GM19467 (cell line): ENCODE measurements at regions not wholly inside any gene's neighbourhood (a gene's known extent, or its start where the extent isn't known, plus 50 kb on each side); places are given as distances from the start of the nearest gene placed in this dataset.
"Not testable (repeated sequence)": the region's sequence is repeated elsewhere in the genome, so short reads cannot be mapped to it uniquely, and the experiment has no call there.

Experiments
- ATAC-seq: cut with Tn5 transposase; IDR thresholded peaks from one replicate; pipeline ENCODE4 v1.9.1; 2021; ENCODE audit warnings: mild to moderate bottlenecking, moderate library complexity; ENCODE audit not compliant: unreplicated experiment

DNA sequence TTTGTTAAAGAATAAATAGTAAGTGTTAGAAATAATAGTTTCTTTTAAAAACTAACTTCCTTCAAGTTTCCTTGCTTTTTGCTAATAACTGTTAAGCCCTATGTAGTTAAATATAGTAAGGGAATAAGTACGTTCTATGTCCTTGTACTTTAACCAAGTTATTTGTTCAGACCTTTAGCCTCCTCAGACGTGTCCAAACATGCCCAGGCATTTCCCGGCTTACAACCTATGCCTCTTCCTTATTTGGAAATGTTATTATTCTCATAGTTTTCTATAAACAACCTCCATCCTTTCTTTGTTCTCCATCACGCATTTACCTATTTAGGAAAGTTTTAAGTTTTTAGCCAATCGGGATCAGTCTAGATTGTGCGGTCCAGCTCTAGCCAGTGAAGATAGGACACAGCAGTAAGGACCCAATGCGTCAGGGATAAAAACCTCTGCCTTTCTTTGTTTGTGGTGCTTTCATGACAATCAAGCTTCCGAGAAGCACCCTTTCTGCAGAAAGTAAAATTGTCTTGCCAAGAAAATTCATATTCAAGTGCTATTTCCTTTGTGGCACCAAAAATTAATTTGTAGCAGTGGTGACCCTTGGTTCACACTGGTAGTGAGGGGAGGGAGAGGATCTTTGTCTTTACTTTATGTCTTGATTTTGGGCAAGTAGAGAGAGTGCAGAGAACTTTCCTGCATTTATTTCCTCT lies 851.3 kb upstream of the POM121L12 start:
- ATAC-seq = no peak

DNA sequence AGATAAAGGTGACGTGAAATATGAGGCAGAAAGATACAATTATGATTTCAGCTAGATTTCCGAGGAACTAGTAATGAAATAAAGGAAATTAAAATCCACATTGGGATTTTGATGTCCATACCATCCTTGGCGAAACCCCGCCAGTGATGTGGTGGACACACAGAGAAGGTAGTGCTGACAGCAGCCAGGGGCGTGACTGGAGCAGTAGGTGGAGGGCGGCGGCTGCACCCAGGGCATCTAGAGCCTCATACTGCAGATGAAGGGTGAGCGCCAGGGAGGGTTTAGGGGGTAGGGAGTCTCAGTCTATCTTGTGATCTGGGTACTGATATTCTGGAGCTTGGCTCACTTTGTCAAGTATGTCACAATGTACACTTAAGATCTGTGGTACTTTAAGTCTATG lies 855.5 kb upstream of the POM121L12 start:
- no peak for ATAC-seq

DNA sequence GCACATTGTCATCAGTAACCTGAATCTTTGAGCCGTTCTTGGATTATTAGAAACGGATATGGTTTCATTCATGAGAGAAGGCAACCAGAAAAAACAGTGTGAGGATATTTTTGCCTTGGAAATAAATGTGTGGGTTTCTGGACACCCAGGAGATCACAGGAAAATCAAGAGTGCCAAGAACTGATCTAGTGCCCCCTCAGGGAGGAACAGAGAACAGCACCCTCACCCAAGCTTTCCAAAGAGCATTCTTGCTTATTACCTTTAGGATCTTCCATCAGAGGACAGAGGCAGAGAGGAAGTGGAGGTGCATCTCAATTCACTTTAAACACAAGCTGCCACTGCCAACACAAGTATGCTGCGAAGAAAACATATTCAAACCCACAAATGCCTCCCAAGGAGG lies 851.5 kb upstream of the COBL start:
- ATAC-seq = no peak

DNA sequence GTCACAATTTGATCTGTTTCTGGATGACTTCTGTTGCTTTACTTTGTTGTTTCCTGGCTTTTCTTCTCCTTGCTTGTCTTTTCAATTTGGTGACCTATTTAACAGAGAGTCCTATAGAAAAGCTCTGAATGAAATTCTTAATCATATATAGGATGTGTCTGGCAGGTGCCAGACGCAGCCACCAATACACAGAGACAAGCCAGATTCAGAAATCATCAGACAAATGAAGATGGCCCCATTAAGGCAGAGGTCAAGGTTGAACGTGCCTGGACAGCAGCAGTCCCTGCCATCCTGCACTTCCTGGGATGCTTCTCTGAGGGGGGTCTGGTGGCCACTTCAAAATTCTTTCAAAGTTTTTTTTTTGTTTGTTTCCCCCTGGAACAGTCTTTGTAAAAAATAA lies 846.7 kb upstream of the COBL start:
- ATAC-seq = no peak

DNA sequence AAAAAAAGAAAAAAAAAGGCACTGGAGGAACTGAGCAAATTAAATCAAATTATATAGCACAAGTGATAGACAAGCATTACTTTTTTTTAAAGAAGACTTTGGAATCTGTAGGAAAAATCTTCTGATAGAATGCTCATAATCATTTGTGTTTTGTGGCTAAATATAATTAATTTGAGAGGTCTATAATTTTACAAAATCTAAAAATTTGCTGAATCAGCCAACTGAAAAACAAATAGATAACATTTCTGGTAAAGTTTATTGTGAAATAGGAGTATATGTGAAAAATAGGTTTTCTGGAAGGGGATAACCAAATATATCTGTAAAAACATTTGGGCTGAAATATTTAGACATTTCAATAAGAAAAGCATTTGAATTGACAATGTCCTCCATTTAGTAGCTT lies 844.9 kb upstream of the COBL start:
- ATAC-seq = no peak

DNA sequence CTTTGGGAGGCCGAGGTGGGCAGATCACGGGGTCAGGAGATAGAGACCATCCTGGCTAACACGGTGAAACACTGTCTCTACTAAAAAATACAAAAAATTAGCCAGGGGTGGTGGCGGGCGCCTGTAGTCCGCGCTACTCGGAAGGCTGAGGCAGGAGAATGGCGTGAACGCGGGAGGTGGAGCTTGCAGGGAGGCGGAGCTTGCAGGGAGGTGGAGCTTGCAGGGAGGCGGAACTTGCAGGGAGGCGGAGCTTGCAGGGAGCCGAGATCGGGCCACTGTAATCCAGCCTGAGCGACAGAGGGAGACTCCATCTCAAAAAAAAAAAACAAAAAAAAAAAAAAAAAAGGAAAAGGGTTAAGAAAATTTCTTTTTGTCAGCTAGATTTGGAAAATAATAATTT lies 842.8 kb upstream of the COBL start:
- ATAC-seq = not testable (repeated sequence)

DNA sequence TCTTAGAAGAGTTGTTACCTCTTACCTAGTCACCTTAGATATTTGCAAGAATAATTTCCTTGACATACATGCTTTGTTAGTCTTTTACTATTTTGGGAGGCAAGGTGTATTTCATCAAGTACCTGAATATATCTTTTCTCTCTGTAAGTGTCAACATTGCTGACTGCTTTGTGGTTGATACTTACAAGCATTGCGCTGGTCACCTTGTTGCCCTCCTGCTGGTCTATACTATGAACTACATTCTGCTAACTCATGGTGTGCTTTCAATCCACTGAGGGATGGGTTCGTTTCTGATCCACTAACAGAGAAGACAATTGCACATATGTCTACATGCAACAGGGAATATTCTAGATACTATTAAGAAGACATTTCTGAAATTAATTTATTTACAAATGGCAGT lies 837.8 kb upstream of the COBL start:
- ATAC-seq = no peak

DNA sequence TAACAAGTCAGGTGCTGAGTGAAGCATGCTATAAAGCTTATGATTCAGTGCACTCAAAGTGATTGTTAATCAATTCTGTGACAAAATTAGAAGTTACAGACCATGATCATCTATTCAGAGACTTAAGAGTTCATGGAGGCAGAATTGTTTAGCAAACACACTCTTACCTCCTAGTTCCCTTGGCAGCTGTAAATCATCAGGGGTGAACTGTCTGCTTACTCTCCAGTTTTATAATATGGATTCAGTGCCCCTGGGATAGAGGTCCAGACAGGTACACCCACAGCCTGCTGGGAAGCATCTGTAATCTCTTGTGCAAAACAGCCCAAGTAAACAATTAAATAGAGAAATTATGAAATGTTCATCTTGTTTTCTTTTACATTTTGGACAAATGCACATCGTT lies 835.0 kb upstream of the COBL start:
- no peak for ATAC-seq

DNA sequence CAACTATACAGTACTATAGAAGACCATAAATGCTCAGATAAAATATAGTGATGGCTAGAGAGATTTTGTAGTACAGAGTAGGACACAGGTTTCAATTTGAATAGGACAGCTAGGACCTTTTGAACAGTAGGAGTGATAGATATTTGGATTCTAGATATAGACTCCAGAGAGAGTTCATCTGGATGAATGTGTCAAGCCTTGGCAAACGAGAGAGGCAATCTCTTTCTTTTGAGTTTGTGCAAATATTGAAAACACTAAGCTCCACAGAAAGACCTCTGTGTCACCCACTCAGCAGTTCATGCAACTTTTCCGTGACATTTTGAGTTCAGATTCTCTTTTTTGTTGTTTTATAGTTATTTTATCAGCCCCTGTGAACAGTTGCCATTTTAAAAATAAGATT lies 834.3 kb upstream of the COBL start:
- no peak for ATAC-seq

DNA sequence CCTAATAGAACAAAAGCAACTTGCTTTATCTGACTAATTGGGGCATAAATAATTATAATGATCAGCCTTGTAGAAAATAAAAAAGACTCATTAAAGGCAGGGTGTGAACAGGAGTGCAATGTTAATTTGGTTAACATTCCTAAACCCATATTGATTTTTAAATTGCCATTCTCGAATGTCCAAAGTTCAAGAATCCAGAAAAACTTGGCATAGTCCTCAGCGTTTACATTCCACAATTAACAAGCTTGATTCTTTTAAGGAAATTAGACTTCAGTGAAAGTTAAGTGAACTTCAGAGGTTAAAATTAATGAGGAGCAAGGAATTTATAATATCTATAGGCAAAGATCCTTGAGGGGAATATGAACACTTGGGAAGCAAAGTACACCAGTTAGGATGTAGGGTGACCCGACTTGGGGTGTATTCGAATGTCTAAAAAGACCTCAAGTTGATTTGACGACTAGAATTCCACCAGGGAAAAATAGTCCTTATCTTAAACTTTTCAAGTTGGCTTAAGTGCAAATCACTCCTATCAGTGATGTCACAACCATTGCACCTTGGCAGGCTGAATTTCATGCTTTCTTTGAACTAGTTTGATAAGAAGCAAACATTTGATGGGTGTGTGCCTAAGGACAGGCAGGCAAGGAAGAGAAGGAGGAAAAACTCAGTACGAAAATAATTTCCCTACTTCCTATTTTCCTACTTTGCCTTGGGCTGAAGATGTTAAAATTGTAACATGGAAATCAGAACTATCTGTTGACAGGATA lies 830.4 kb upstream of the COBL start:
- no peak for ATAC-seq

DNA sequence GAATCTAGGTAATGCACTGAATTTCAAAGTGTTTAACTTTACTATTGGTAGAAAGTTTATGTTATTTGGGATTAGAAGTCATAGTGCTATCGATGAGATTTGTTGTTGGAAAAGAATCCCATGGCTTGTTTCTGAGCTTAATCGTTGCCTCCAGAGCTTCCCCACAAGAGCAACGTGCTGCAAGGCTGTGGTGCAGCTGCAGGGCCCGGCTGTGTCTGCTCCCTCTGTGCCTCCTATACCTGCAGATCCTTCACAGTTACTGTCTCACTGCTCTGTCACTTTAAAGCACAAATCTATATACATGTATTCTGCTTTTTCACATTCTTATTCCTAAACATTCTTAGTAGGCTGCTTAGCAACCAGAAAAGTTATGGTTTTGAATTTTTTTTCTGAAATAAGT lies 826.6 kb upstream of the COBL start:
- no peak for ATAC-seq

DNA sequence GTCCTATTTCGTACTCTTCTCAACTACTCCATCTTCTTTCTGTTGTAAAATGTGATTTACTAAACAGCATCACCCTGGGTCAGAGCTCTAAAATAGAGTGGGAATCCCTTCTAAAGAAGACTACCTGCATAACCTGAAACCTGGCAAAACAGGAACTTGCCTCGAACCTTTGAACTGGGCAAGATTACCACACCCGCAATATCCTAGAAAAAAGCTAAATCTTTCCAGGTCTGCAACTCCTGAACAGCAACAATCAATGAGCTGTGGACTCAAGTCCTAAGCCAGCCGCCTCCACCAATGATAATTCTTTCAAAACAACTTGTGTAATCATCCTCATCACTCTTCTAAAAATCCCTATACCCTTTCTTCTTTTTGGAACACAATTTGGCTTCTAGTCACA lies 824.2 kb upstream of the COBL start:
- ATAC-seq = no peak

DNA sequence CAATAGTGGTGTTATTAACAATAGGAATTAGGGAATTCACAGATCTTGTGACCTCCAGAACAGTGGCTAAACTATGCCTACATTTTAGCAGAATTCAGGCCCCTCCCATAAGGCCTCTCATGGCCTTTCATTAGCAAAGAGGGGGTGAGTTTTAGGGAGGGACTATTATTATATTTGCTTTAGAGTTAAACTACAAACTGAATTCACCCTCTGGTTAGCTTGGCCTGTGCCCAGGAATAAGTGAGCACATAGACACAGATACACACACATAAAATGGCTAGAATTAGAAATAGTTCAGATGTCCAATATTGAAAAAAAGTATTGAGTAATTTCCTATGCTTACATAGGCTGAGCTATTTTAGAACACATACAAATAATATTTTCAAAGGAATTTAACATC lies 818.8 kb upstream of the COBL start:
- no peak for ATAC-seq

DNA sequence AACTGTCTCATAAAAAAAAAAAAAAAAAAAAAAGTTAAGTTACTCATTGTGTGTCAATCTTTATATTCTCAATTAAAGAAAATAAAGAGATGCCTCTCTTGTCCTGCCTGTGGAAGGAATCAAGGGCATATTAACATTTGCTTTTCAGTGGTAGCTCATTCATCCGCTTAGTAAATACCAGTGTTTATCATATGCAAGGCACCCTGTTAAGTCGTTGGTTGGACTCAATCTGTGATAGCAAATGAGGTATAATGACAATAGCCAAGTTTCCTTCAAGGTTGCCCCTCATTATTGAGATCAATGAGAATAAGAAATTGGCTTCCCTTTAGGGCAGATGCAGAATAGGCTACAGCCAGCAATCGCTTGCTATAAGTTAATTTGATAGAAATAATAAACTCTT lies 812.7 kb upstream of the COBL start:
- ATAC-seq = no peak

DNA sequence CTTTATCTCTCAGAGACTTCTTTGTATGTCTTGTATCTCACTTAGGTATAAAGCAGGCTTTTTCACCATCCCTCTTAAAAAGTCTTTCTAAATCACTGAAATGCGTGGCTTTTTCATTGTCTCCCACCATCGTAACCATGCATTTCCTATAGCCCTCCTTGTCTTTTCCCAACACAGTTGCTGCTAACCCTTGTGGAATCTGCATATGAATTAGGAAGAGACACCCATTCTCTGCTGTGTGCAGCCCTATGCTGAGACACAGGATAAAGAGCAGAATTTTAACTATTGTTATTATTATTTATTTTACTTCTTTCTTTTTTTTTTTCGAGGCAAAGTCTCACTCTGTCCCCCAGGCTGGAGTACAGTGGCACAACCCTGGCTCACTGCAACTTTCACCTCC lies 804.3 kb upstream of the COBL start:
- ATAC-seq = no peak

DNA sequence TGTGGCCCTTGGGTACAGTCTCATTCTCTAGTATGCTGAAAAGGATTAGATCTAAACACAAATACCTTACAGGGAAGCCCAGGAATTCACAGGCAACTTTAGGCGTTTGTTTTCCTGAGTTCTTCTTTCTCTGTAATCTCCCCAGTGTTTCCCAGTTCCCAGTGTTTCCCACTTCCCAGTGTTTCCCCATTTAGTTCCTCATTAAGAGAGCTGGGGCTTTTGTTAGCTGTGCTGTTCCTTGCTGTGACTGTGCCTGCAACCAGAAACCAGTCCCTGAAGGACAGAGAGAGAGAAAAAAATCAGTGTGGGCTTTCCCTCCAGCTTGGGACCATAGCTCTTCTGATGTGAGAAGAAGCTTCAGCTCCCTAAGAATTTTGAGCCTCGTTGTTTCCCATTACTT lies 802.9 kb upstream of the COBL start:
- no peak for ATAC-seq

DNA sequence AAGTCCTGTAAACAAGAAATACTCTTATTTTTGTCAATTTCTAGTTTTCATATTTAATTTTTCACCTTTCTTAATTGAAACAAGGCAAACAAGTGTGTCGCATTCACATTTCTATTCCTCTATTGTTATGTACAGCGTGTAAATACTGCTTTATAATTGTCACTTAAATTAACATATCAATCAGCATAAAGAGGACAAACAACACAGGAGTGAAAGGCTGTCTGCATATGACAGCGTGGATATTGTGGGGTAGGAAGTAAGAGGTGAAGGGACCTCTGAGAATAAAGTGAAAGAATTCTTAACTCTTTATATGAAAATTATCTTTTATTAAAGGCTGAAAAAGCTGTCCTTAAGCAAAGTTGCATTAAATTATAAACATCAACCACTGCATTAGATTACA lies 797.9 kb upstream of the COBL start:
- ATAC-seq = no peak

DNA sequence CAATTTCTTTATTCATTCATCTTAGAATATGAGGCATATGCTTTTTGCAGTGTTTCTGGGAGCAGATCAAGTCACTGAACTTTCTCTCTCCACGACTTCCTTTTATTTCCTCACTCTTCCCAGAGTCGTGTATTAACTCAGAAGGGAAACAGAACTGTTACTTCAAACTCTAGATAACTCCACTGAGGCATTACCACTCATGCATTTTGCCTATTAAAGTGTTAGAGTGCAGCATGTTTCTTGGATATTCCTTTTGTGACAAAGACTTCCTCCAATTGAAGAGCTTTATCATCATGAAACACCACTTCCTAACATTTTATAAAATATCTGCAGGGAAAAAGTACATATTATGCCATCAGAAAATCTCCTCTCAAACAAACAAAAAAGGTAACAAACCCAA lies 797.4 kb upstream of the COBL start:
- no peak for ATAC-seq

DNA sequence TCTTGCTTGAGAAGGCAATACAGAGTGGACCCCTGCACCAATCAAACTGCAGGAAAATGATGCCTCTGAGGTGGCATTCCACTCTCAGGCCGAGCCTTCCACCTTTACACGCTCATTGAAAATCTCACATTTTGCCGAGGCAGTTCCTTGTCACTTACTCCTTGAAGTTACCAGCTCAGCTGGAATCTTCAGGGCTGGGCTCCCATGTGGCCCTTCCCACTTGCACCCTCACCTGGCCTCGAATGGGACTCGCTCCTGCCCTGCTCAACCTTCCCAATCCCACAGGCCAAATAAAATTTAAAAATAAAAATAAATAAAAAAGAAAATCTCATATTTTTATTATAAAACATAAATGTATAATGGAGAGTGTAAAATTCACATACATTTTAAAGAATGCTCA lies 790.7 kb upstream of the COBL start:
- ATAC-seq = no peak

DNA sequence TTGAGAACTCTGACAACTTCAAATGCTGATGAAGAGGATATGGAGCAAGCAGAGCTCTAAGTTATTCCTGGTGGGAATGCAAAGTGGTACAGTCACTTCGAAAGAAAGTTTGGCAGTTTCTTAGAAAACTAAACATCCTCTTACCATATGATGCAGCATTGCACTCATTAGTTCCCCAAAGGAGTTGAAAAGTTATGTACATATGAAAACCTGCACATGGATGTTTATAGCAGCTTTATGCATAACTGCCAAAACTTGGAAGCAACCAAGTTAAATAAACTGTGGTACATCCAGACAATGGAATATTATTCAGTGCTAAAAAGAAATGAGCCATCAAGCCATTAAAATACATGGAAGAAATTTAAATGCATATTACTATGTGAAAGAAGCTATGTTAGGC lies 779.3 kb upstream of the COBL start:
- ATAC-seq = no peak

DNA sequence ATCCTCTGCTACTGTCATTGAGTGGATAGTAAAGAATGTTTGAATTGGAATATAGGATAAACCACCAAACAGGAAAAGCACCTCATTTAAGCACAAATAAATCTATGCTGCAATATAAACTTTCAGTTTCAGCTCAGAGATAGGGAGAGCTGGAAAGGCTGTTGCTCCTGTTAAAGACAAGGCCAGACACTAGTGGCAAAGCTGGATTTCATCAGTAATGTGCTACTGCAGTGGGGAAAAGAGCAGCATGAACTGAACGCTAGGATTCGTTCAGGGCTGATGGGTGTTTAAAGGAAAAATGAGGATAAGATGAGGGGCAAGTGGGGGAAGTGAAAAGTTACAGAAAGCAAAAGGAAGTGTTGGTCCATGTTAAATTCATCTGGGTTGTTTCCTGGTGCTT lies 775.4 kb upstream of the COBL start:
- no peak for ATAC-seq

DNA sequence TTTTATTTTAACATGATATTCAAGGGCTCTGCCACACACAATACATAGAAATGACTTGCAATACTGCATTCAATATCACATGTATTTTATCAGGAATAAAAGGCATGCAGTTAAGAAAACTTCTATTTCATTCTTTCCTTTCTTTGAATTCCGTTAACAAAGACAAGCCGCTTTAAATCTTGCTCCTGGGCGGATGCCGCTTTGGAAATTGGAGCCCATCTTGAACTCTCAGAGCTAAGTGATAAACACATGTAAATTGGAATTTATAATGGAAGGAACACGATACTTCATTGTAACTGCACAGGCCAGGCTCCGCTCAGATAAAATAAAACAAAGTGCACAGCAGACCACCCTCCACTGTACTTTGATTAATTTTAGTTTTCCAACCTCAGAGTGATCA lies 774.5 kb upstream of the COBL start:
- no peak for ATAC-seq
